DMS153 treated with DMSO at 0.1 percent for 48 hours (cell line): ENCODE measurements at regions not wholly inside any gene's neighbourhood (a gene's known extent, or its start where the extent isn't known, plus 50 kb on each side); places are given as distances from the start of the nearest gene placed in this dataset.

Source experiments
- DNase-seq: peaks from one replicate; lab custom pipeline; 2025; ENCODE audit not compliant: unreplicated experiment; lab: John Stamatoyannopoulos, UW

- DNase-seq = no peak
Measured at GRCh38 chr2:238697193-238698071, 150.5 kb upstream of the TWIST2 start.

GRCh38 chr2:238698072-238698352, 149.9 kb upstream of the TWIST2 start:
- DNase-seq = no peak

GRCh38 chr2:238698451-238699306, 149.2 kb upstream of the TWIST2 start:
- no peak for DNase-seq

GRCh38 chr2:238699307-238700116, 148.4 kb upstream of the TWIST2 start:
- DNase-seq = no peak

- no peak for DNase-seq
Measured at GRCh38 chr2:238700117-238700457, 147.8 kb upstream of the TWIST2 start.

- DNase-seq = no peak
Measured at GRCh38 chr2:238700506-238701340, 147.2 kb upstream of the TWIST2 start.

GRCh38 chr2:238701341-238702206, 146.3 kb upstream of the TWIST2 start:
- no peak for DNase-seq

- DNase-seq = no peak
Measured at GRCh38 chr2:238702276-238703052, 145.4 kb upstream of the TWIST2 start.

- DNase-seq = no peak
Measured at GRCh38 chr2:238703053-238703415, 144.9 kb upstream of the TWIST2 start.

GRCh38 chr2:238703436-238703835, 144.4 kb upstream of the TWIST2 start:
- no peak for DNase-seq

GRCh38 chr2:238704471-238705225, 143.2 kb upstream of the TWIST2 start:
- DNase-seq = no peak

- no peak for DNase-seq
Measured at GRCh38 chr2:238706163-238706562, 141.7 kb upstream of the TWIST2 start.

GRCh38 chr2:238706673-238707072, 141.2 kb upstream of the TWIST2 start:
- no peak for DNase-seq

- DNase-seq = no peak
Measured at GRCh38 chr2:238709325-238710025, 138.4 kb upstream of the TWIST2 start.

GRCh38 chr2:238710032-238710735, 137.7 kb upstream of the TWIST2 start:
- DNase-seq = no peak

- DNase-seq = no peak
Measured at GRCh38 chr2:238710787-238711186, 137.1 kb upstream of the TWIST2 start.

- no peak for DNase-seq
Measured at GRCh38 chr2:238711346-238711745, 136.5 kb upstream of the TWIST2 start.
